GM21619 (cell line): ENCODE measurements at regions not wholly inside any gene's neighbourhood (a gene's known extent, or its start where the extent isn't known, plus 50 kb on each side); places are given as distances from the start of the nearest gene placed in this dataset.
"Not testable (repeated sequence)": the region's sequence is repeated elsewhere in the genome, so short reads cannot be mapped to it uniquely, and the experiment has no call there.

Source experiments
- ATAC-seq: cut with Tn5 transposase; IDR thresholded peaks from one replicate; pipeline ENCODE4 v1.9.1; 2021; ENCODE audit not compliant: unreplicated experiment

DNA sequence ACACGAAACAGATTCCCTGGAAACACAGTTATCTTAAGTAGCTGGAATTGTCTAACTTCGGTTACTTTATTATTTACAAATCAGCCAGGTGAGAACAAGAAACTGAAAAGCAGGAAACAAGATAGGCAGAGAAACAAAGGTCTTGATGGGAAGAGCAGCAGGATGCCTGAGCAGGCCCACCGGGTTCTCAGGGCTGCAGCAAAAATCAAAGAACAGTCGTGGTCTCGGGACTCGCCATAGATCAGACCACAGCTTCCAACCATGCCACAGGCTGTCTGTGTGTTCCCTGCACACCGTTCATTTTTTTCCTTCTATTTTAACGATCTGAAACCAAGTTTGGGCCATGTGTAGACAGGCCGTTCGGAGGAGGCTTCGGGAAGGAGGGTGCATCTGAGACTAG, 62.7 kb upstream of the SOX11 start:
- not testable (repeated sequence) for ATAC-seq

DNA sequence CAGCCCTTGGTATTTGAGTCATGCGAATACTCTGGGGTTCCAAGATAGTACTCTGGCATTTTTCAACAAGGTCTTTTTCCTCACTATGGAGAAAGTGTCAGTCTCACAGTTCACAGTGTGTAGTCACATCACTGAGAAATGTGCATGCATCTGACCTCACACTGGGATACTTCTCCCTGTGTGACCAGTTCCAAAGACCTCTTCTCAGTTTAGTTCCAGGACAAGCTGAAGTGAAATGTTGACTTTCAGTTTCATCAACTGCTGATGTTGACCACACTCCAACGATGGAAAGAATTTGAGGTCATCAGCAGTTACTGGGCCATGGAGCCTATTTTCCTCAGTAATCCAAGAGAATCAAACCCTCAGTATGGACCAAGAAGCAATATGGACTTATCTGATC, 55.1 kb upstream of the SOX11 start:
- ATAC-seq = not testable (repeated sequence)
